GM23248 (cell line): ENCODE measurements at regions not wholly inside any gene's neighbourhood (a gene's known extent, or its start where the extent isn't known, plus 50 kb on each side); places are given as distances from the start of the nearest gene placed in this dataset.
"Not testable (repeated sequence)": the region's sequence is repeated elsewhere in the genome, so short reads cannot be mapped to it uniquely, and the experiment has no call there.

Experiments
- EZH2 ChIP-seq: fragments of 200-600 bp; sonication (generic); IDR thresholded peaks from 2 replicates; pipeline ENCODE4 v1.6.1; 2018; ENCODE audit warnings: antibody characterized with exemption, mild to moderate bottlenecking; ENCODE audit not compliant: insufficient read depth, poor library complexity, severe bottlenecking
- EZH2phosphoT487 ChIP-seq: fragments of 200-600 bp; sonication (generic); IDR thresholded peaks from 2 replicates; pipeline ENCODE4 v1.6.1; 2018; ENCODE audit warnings: antibody characterized with exemption, moderate library complexity, mild to moderate bottlenecking, low read depth; ENCODE audit not compliant: insufficient read depth

- TF ChIP-seq EZH2, EZH2phosphoT487: not testable (repeated sequence)
Observed at GRCh38 chrY:17481389-17482022, 398.5 kb downstream of the CDY2B start.
